GM12891 (cell line): ENCODE measurements at regions not wholly inside any gene's neighbourhood (a gene's known extent, or its start where the extent isn't known, plus 50 kb on each side); places are given as distances from the start of the nearest gene placed in this dataset.

ENCODE experiments used
- PAX5 ChIP-seq: IDR thresholded peaks from 2 replicates; pipeline ENCODE4 v1.6.1; 2011; ENCODE audit warnings: low read length, moderate library complexity, mild to moderate bottlenecking; ENCODE audit not compliant: insufficient read depth, severe bottlenecking
- POLR2A ChIP-seq: IDR thresholded peaks from 2 replicates; pipeline ENCODE4 v1.6.1; 2011; ENCODE audit warnings: low read depth, low read length, control low read depth
- POLR2AphosphoS5 ChIP-seq: IDR thresholded peaks from 2 replicates; pipeline ENCODE4 v1.6.1; 2011; ENCODE audit warnings: low read depth, low read length, control low read depth
- POU2F2 ChIP-seq: IDR thresholded peaks from 2 replicates; pipeline ENCODE4 v1.6.1; 2011; ENCODE audit warnings: low read depth, mild to moderate bottlenecking, control low read depth, low read length, moderate library complexity
- SPI1 ChIP-seq: IDR thresholded peaks from 2 replicates; pipeline ENCODE4 v1.6.1; 2011; ENCODE audit warnings: low read depth, low read length, control low read depth
- TAF1 ChIP-seq: IDR thresholded peaks from 2 replicates; pipeline ENCODE4 v1.6.1; 2011; ENCODE audit warnings: low read depth, low read length, control low read depth

DNA sequence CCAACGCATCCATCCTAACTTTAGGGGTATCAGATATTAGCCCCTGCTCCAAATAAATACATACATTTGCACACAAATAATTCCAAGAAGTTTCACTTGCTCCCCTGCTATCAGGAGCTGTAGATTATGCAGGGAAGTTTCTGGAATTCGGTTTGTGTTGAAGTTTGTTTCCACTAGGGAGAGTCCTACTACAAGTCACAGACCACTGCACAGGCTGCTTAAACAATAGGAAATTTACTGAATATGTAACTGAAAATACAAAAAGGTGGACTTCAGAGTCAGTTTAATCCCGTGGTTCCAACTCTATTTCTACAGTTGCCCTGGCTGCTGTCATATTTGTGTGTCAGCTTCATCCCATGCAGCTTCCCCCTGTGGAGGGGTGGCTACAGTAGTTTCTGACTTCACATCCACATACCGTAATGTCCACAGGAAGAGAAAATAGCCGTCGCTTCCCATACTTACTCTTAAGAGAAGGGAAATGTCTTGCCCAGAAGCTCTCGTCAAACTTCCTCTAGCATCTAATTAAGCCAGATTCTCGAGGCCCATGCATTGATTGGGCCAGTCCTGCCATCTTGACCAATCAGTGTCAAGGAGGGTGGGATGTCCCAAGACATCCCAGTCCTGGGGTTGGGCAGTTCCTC is 286.6 kb downstream of the COG6 start:
- TF ChIP-seq TAF1 (no peak), POLR2AphosphoS5 (no peak), POU2F2 (no peak), PAX5 (no peak), POLR2A (no peak), SPI1 (no peak)
